VCaP (cell line): ENCODE measurements at regions not wholly inside any gene's neighbourhood (a gene's known extent, or its start where the extent isn't known, plus 50 kb on each side); places are given as distances from the start of the nearest gene placed in this dataset.
"Not testable (repeated sequence)": the region's sequence is repeated elsewhere in the genome, so short reads cannot be mapped to it uniquely, and the experiment has no call there.

Experiments
- H3K27ac ChIP-seq: fragments of 450-650 bp; 2 replicates; pipeline ENCODE4 v1.5.1; 2017
- TF ChIP-seq, protein P1 (sequence below): fragments of 450-650 bp; conservative IDR thresholded peaks from 2 replicates; pipeline ENCODE4 v1.5.1; 2017; ENCODE audit warnings: mild to moderate bottlenecking, moderate library complexity

DNA sequence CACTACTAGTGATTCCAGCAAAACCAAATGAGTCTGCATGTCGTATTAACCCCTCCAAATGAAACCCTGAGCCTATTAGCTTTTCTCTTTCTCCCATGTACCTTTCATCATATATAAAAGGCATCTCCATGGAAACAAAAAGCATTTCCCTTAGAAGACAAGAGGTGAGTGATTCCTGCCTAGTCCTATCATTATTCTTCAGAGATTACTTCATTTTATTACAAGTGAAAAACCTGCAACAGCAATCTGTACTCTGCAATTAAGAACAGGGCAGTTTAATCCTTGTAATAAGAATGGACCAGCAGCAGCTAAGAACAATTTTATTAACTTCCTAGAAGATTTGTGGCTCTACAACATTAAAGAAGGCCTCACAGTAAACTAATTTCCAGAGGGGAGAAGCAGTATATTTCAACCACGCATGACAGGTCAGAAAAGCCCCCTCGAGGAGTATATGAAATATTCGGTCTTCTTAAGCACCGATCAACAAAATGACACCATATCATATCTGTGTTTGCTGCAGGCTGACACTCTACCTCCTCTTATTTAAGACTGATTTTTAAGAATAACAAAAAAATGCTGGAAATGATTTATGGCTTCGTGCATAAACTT, 132.3 kb upstream of the TFPI start:
- H3K27ac ChIP-seq, result no peak overlapping the region
- TF ChIP-seq, protein P1, sequence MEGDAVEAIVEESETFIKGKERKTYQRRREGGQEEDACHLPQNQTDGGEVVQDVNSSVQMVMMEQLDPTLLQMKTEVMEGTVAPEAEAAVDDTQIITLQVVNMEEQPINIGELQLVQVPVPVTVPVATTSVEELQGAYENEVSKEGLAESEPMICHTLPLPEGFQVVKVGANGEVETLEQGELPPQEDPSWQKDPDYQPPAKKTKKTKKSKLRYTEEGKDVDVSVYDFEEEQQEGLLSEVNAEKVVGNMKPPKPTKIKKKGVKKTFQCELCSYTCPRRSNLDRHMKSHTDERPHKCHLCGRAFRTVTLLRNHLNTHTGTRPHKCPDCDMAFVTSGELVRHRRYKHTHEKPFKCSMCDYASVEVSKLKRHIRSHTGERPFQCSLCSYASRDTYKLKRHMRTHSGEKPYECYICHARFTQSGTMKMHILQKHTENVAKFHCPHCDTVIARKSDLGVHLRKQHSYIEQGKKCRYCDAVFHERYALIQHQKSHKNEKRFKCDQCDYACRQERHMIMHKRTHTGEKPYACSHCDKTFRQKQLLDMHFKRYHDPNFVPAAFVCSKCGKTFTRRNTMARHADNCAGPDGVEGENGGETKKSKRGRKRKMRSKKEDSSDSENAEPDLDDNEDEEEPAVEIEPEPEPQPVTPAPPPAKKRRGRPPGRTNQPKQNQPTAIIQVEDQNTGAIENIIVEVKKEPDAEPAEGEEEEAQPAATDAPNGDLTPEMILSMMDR, result no peak

DNA sequence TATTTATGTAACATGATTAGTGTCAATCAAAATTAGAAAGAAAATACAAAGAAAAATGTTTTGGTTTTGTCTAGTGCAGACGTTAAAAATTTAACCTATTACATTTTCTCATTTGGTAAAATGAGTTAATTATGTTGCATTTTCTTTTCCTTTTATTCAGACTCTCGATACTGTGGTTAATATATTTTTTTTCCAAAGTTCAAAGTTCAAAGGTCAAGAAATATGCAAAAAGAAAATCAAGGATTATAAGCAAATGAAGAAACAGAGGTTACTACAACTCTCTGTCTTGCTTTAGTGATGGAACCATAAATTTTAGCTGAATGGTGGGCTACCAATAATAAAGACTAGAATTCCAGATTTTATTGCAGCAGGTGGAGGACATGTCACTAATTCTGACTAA, 133.3 kb upstream of the TFPI start:
- TF ChIP-seq, protein P1, result no peak
- no peak overlapping the region for H3K27ac ChIP-seq

DNA sequence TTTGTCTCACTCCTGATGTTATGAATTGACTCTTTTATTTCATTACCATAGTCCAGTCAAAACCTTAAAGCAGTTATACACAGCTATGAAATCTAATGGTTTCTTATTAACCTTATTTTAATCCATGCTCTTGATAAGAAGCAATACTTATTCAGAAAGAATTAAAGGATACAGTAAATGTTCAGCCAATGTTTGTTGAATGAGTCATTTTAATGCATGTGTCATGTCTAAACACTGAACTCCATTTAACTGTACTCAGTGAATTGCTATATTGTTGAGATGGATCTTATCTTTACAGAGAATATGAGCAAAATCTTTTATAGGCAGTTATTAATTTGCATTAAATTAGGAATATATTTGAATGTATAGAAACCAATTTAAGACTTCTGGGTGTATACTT, 135.1 kb upstream of the TFPI start:
- TF ChIP-seq, protein P1, result no peak

DNA sequence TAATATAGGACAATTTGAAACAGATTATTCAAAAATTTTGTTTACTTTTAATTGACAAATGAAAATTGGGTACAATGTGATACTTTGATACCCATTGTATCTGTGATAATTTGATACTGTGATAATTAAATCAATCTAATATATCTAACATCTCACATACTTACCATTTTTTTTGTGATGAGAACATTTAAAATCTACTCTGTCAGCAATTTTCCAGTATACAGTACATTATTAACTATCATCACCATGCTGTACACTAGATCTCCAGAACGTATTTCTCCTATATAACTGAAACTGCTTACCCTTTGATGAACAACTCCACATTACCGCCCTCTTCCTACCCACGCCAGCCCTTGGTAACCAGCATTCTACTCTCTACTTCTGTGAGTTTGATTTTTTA, 139.7 kb upstream of the TFPI start:
- H3K27ac ChIP-seq, result no peak overlapping the region
- TF ChIP-seq, protein P1, result no peak

More for the DNA sequence above, 135.1 kb upstream of the TFPI start:
- H3K27ac ChIP-seq, result no peak overlapping the region

DNA sequence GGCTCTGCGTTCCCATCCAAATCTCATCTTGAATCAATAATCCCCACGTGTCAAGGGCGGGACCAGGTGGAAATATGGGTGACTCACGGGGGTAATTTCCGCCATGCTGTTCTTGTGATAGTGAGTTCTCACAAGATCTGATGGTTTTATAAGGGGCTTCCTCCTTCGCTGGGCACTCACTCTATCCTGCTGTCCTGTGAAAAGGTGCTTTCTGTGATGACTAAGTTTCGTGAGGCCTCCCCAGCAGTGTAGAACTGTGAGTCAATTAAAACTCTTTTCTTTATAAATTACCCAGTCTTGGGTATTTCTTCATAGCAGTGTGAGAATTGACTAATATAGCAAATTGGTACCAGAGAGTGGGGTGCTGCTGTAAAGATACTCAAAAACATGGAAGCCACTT, 142.4 kb upstream of the TFPI start:
- not testable (repeated sequence) for H3K27ac ChIP-seq

DNA sequence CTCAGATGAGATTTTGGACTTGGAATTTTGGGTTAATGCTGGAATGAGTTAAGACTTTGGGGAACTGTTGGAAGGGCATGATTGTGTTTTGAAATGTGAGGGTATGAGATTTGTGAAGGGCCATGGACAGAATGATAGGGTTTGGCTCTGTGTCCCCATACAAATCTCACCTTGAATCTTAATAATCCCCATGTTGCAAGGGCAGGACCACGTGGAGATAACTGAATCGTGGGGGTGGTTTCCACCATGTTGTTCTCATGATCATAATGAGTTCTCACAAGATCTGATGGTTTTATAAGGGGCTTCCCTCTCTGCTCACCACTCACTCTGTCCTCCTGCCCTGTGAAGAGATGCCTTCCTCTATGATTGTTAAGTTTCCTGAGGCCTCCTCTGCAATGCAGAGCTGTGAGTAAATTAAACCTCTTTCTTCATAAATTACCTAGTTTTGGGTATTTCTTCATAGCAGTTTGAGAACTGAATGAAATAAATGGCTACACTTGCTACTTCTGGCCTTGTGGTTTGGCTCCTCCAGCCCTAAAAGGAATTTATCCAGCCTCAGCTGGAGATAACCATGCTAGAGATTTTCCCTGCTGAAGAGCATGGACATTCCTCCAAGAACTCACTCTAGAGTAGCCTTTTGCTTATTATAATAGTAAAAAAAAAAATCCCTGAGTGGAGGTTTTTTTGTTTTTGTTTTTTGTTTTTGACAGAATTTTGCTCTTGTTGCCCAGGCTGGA, 144.3 kb upstream of the TFPI start:
- TF ChIP-seq, protein P1, result no peak
- no peak overlapping the region for H3K27ac ChIP-seq

DNA sequence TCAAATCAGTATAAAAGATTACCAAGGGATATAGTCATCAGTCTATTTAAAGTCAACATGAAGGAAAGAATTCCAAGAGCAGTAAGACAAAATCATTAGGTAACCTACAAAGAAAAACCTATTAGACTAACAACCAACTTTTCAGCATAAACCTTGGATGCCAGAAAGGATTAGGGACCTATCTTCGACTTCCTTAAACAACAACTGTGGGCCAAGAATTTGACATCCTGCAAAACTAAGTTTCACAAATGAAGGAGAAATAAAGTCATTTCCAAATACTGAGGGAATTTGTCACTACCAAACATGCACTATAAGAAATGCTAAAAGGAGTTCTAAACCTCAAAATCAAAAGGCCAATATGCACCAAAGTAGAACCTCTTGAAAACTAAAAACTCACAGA, 147.9 kb upstream of the TFPI start:
- TF ChIP-seq, protein P1, result no peak
- no peak overlapping the region for H3K27ac ChIP-seq

DNA sequence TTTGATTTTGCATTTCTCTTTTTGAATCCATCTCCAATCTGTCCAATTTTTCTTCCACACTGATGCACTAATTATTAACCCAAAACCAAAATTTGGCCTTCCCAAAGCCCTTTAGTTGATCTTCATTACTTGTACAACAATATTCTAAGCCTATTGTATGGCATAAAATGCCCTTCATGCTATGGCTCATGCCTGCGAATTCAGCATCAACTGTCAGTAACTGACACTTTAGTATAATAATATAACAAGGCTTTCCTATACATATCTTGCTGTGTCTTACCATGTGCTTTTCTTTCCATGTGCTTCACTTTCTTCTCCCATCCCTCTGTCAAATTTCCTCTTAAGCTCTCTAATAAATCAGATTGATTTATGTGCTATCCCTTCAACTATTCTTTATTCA, 154.0 kb upstream of the TFPI start:
- H3K27ac ChIP-seq, result no peak overlapping the region
- TF ChIP-seq, protein P1, result no peak
